Osteocyte (in vitro differentiated cells): ENCODE measurements at regions not wholly inside any gene's neighbourhood (a gene's known extent, or its start where the extent isn't known, plus 50 kb on each side); places are given as distances from the start of the nearest gene placed in this dataset.

Source experiments
- DNase-seq: peaks from one replicate; pipeline ENCODE4 v3.0.0; 2021; ENCODE audit warnings: mixed read lengths; ENCODE audit not compliant: unreplicated experiment; ENCODE audit errors: extremely low spot score
- H3K27ac Mint-ChIP-seq: one replicate; pipeline ENCODE4 v1.8.0; 2021; ENCODE audit warnings: mild to moderate bottlenecking, mixed read lengths; ENCODE audit not compliant: unreplicated experiment
- H3K27me3 Mint-ChIP-seq: one replicate; pipeline ENCODE4 v1.8.0; 2021; ENCODE audit warnings: mixed read lengths; ENCODE audit not compliant: unreplicated experiment
- H3K36me3 Mint-ChIP-seq: one replicate; pipeline ENCODE4 v1.8.0; 2021; ENCODE audit warnings: mixed read lengths; ENCODE audit not compliant: unreplicated experiment
- H3K4me1 Mint-ChIP-seq: one replicate; pipeline ENCODE4 v1.8.0; 2021; ENCODE audit warnings: mixed read lengths; ENCODE audit not compliant: unreplicated experiment
- H3K4me3 Mint-ChIP-seq: one replicate; pipeline ENCODE4 v1.8.0; 2021; ENCODE audit warnings: mild to moderate bottlenecking, moderate library complexity, mixed read lengths; ENCODE audit not compliant: unreplicated experiment
- H3K9me3 Mint-ChIP-seq: one replicate; pipeline ENCODE4 v1.8.0; 2021; ENCODE audit warnings: mixed read lengths; ENCODE audit not compliant: unreplicated experiment
- CTCF ChIP-seq: fragments of 200-600 bp; sonication (generic); IDR thresholded peaks from 2 replicates; pipeline ENCODE4 v1.5.0; 2021; ENCODE audit warnings: antibody characterized with exemption, mild to moderate bottlenecking, moderate library complexity

GRCh38 chr14:97921296-97921695, 1124.1 kb downstream of the VRK1 start:
- no peak for DNase-seq
- peaks cover 53% of the 10 kb centered on the region for H3K9me3 Mint-ChIP-seq

GRCh38 chr14:97924922-97925613, 1127.9 kb downstream of the VRK1 start:
- no peaks in the 10 kb centered on the region for H3K36me3 Mint-ChIP-seq
- H3K4me1 Mint-ChIP-seq, result no peaks in the 10 kb centered on the region
- peaks cover 71% of the 10 kb centered on the region for H3K9me3 Mint-ChIP-seq
- DNase-seq, result no peak
- no peaks in the 10 kb centered on the region for H3K27me3 Mint-ChIP-seq
- no peak overlapping the region for H3K27ac Mint-ChIP-seq
- TF ChIP-seq CTCF, result no peak
- no peak overlapping the region for H3K4me3 Mint-ChIP-seq

More at GRCh38 chr14:97921296-97921695, 1124.1 kb downstream of the VRK1 start:
- Mint-ChIP-seq H3K27ac (no peak overlapping the region), H3K4me3 (no peak overlapping the region), H3K4me1 (no peaks in the 10 kb centered on the region), H3K27me3 (no peaks in the 10 kb centered on the region), H3K36me3 (no peaks in the 10 kb centered on the region)
- TF ChIP-seq CTCF, result no peak

- Mint-ChIP-seq H3K27me3 (no peaks in the 10 kb centered on the region), H3K36me3 (no peaks in the 10 kb centered on the region), H3K4me1 (no peaks in the 10 kb centered on the region), H3K4me3 (no peak overlapping the region), H3K27ac (no peak overlapping the region), H3K9me3 (peaks cover 57% of the 10 kb centered on the region)
- no peak for TF ChIP-seq CTCF
- DNase-seq, result no peak
Observed at GRCh38 chr14:97930166-97930565, 1133.0 kb downstream of the VRK1 start.

GRCh38 chr14:97931273-97931672, 1134.1 kb downstream of the VRK1 start:
- TF ChIP-seq CTCF, result no peak
- no peak for DNase-seq
- no peaks in the 10 kb centered on the region for H3K27me3 Mint-ChIP-seq
- H3K36me3 Mint-ChIP-seq, result no peaks in the 10 kb centered on the region
- H3K4me1 Mint-ChIP-seq, result no peaks in the 10 kb centered on the region
- H3K9me3 Mint-ChIP-seq, result peaks cover 49% of the 10 kb centered on the region
- H3K4me3 Mint-ChIP-seq, result no peak overlapping the region
- no peak overlapping the region for H3K27ac Mint-ChIP-seq

- Mint-ChIP-seq H3K36me3 (no peaks in the 10 kb centered on the region), H3K27me3 (no peaks in the 10 kb centered on the region), H3K4me1 (no peaks in the 10 kb centered on the region), H3K4me3 (no peak overlapping the region), H3K9me3 (peaks cover 56% of the 10 kb centered on the region), H3K27ac (no peak overlapping the region)
- DNase-seq, result no peak
- TF ChIP-seq CTCF, result no peak
Observed at GRCh38 chr14:97942921-97943320, 1145.7 kb downstream of the VRK1 start.
